ENCODE measurements at regions not wholly inside any gene's neighbourhood (a gene's known extent, or its start where the extent isn't known, plus 50 kb on each side); places are given as distances from the start of the nearest gene placed in this dataset.

- Histone ChIP-seq H3K4ac (ENCODE audit: low read depth, low read length) (no peak overlapping the region), H3K9ac (ENCODE audit: extremely low read depth, insufficient read length, low read length) (no peak overlapping the region), H3K79me1 (ENCODE audit: insufficient read depth, low read depth, low read length, poor library complexity, severe bottlenecking) (no peaks in the 10 kb centered on the region), H4K8ac (replicated peaks; ENCODE audit: insufficient read length, low read depth, low read length) (no peak overlapping the region), H3T11ph (ENCODE audit: low read length) (no peak overlapping the region), H3K23me2 (ENCODE audit: insufficient read length, low read depth, low read length, poor library complexity, severe bottlenecking) (no peaks in the 10 kb centered on the region), H4K5ac (ENCODE audit: insufficient read length, low read depth, low read length) (no peak overlapping the region), H3K27ac (ENCODE audit: insufficient read length, low read depth, low read length) (no peak overlapping the region), H3K4me2 (ENCODE audit: insufficient read depth, insufficient read length, low read length) (no peak overlapping the region), H3K18ac (ENCODE audit: insufficient read length, low read depth, low read length) (no peak overlapping the region), H2BK120ac (ENCODE audit: low read depth, low read length, poor library complexity, severe bottlenecking) (no peak overlapping the region), H3K56ac (ENCODE audit: insufficient read length, low read depth, low read length) (no peak overlapping the region), H2AK5ac (ENCODE audit: insufficient read length, low read length) (no peak overlapping the region), H2BK20ac (ENCODE audit: low read depth, low read length, poor library complexity, severe bottlenecking) (no peak overlapping the region), H4K91ac (ENCODE audit: insufficient read length, low read depth, low read length) (no peak overlapping the region), H3K9me3 (ENCODE audit: control insufficient read depth, low read depth, low read length) (no peaks in the 10 kb centered on the region), H2BK5ac (ENCODE audit: insufficient read length, low read length) (no peak overlapping the region), H3K27me3 (ENCODE audit: insufficient read depth, low read length) (no peaks in the 10 kb centered on the region), H2AFZ (ENCODE audit: low read length) (no peak overlapping the region), H3K14ac (ENCODE audit: insufficient read depth, low read length) (no peak overlapping the region), H3K23ac (ENCODE audit: insufficient read length, low read depth, low read length) (no peak overlapping the region), H3K4me1 (ENCODE audit: insufficient read depth, low read length) (no peaks in the 10 kb centered on the region), H2BK15ac (ENCODE audit: low read depth, low read length) (no peak overlapping the region), H3K79me2 (ENCODE audit: insufficient read depth, low read length) (no peaks in the 10 kb centered on the region), H4K20me1 (ENCODE audit: control insufficient read depth, insufficient read depth, insufficient read length) (no peaks in the 10 kb centered on the region), H2BK12ac (ENCODE audit: insufficient read length, low read depth, low read length) (no peak overlapping the region)
- peaks cover under 1% of the 10 kb centered on the region; the same call in 1 of the 2 replicates for H3K27me3 Mint-ChIP-seq (ENCODE audit: low read depth)
- WGBS (ENCODE audit: extremely low coverage, insufficient read length, low lambda C conversion rate) = no CpG with 5 or more reads among the region's 5 CpGs
- peak; percentile 27 for DNase-seq
- peaks cover 5% of the 10 kb centered on the region in 2 experiments; a peak in 2 of 4 replicates for H3K4me1 Mint-ChIP-seq
- H3K27ac Mint-ChIP-seq = no peak overlapping the region
- TF ChIP-seq CTCF (conservative IDR thresholded peaks at IDR 0.05) = no peak
- H3K4me3 Mint-ChIP-seq = no peak overlapping the region
- H3K9me3 Mint-ChIP-seq = no peaks in the 10 kb centered on the region
- H3K36me3 Mint-ChIP-seq (ENCODE audit: insufficient read depth in 1 of 3, low read depth in 3 of 3) = no peaks in the 10 kb centered on the region
Measured at GRCh38 chr3:139104062-139104461, 59.4 kb upstream of the PRR23C start.
